Erythroblast (primary cell): ENCODE measurements at regions not wholly inside any gene's neighbourhood (a gene's known extent, or its start where the extent isn't known, plus 50 kb on each side); places are given as distances from the start of the nearest gene placed in this dataset.
A peak's percentile ranks its signal among the peaks of the same experiment; 100 is the strongest.

Experiments used
- DNase-seq, 2 experiments: peaks; one replicate each; lab custom pipeline; 2025; lab: John Stamatoyannopoulos, UW
- GATA1 ChIP-seq: IDR thresholded peaks from 2 replicates; pipeline ENCODE4 v1.6.1; 2011; ENCODE audit warnings: low read depth, mild to moderate bottlenecking, control low read depth, low read length, moderate library complexity
- POLR2A ChIP-seq: IDR thresholded peaks from 2 replicates; pipeline ENCODE4 v1.6.1; 2011; ENCODE audit warnings: mild to moderate bottlenecking, low read length

DNA sequence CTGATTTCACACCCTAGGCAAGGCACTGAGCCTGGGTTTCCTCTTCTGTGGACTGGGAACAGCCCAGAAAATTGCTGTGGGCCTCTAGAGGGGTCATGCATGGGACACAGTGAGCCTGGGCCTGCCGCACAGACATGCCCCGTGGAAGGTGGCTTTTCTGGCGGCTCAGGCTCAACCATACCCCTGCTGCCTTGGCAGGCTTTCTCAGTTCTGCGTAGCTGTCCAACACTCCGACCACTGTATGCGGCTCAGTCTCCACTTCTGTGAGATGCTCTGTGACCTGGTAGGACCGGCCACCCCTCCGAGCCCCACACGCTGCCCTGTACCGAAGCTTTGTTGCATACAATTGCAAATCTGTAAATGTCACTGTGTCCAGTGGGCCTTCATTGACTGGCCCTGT, 126.3 kb downstream of the UQCRFS1 start:
- TF ChIP-seq GATA1 (no peak), POLR2A (no peak)

DNA sequence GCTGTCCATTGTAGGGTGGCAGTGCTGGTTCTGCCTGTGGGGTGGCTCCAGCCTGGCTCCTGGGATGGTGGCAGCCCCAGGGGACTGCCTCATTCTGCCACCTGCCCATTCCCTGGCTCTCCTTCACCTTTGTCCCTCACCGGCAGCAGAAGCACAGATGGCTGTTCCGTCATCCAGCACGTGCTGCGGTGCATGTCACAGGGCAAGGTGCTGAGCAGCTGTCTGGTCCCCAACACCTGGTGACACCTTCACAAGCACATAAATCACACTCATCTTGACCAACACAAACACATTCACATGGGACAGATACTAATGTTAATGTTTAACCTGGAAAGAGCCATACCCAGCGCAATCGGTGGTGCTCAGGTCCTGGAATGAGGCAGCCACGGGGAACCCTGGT, 126.8 kb downstream of the UQCRFS1 start:
- DNase-seq, result no peak
- no peak for TF ChIP-seq POLR2A
- no peak for TF ChIP-seq GATA1

More for the DNA sequence above, 126.3 kb downstream of the UQCRFS1 start:
- no peak for DNase-seq

DNA sequence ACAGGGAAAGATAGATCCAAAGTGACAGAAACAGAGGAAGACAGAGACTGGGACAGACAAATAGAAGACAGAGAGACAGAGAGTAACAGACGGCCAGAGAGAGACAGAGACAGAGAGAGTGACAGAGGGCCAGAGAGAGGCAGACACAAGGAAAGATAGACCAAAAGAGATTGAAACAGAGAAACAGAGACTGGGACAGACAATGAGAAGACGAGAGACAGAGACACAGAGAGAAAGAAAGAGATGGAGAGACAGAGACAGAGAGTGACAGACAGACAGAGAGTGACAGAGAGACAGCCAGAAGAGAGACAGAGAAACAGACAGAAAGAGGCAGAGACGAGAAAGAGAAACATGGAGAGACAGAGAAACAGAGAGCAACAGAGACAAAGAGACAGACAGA, 127.3 kb downstream of the UQCRFS1 start:
- TF ChIP-seq POLR2A (no peak), GATA1 (no peak)
- DNase-seq, result no peak

DNA sequence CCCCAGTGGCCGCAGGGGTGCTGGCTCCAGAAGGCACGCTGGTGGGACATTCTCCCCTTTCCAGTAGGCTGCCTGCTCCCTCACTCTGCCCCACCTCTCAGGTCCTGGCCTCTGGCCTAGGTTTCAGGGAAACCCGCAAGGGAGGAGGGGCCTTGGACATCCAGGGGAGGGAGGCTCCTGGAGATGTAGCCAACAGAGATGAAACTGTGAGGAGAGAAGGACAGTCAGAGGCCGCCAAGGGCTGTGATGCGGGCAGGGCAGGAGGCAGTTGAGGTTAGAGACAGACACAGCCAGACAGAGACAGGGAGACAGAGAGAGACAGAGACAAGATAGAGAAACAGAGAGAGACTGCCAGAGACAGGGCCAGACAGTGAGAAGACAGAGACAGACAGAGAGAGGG, 127.7 kb downstream of the UQCRFS1 start:
- no peak for DNase-seq

DNA sequence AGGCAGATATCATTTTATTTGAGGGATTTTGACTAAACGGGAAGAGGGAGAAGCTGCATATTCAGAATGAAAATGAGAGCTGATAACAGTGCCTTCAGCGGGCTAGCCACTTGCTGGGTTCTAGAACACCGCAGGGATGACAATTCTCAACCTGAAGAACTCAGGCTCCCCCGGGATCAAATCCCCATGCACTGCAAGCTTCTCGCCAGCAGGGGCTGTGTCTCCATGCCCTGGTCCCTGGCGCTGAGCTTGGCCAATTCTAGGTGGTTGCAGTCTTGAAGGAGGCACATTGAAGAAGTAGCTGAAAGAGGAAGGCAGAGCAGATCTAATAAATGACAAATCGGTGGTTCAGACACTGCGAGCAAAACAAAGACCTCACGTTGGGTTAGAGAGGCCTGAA, 128.7 kb downstream of the UQCRFS1 start:
- peak in 1 of 2 experiments; percentile 2 for DNase-seq
- no peak for TF ChIP-seq POLR2A
- TF ChIP-seq GATA1, result no peak

More for the DNA sequence above, 127.7 kb downstream of the UQCRFS1 start:
- no peak for TF ChIP-seq GATA1

DNA sequence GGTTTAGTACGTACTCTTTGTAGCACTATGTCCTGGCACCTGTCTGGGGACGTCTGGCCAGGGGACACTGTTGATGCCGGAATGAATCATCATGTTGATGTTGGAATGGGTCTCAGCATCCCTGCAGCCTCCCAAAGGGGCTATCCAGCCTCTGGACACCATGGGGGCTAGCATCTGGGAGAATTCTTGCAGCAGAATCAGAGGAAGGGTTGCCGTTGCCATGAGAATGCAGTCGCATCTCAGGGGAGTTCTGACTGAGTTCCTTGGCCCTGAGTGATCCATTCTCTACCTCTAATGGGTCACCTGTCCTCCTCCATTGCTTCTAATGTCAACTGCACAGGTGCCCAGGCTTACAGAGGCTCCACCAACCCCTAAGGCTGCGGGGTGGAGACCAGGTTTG, 129.1 kb downstream of the UQCRFS1 start:
- TF ChIP-seq POLR2A, result no peak
- TF ChIP-seq GATA1, result no peak
- DNase-seq, result no peak

DNA sequence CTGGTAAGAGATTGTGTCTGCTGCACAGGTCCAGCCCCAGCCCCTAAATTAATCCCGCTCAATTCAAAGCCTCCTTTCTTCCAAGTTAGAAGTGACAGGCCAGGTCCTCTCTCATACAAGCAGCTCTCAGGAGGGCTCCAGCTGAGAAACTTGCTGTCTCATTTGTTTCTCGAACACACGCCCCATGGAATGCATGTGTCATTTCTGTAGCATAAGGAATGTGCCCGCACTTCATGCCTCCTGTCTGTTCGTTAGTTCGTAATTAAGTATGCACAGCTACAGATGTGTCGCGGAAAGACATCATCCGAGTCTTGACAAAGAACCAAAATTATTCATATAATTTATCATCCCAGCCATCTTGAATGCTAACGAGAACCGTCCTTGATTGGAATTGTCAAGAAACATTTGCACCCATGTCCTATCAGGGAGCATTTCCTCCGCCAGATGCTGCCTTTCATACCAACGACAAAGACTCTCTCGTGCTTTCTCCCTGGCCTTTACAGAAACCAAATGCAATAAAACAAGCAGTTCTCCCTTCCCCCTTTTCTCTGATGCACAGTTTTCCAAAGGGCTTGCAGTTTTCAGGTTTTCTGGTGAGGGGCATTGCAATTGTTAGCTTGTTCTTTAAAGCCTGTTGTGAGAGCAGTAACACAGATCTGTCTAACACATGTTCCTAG, 133.5 kb downstream of the UQCRFS1 start:
- no peak for DNase-seq
- no peak for TF ChIP-seq POLR2A
- TF ChIP-seq GATA1, result no peak

DNA sequence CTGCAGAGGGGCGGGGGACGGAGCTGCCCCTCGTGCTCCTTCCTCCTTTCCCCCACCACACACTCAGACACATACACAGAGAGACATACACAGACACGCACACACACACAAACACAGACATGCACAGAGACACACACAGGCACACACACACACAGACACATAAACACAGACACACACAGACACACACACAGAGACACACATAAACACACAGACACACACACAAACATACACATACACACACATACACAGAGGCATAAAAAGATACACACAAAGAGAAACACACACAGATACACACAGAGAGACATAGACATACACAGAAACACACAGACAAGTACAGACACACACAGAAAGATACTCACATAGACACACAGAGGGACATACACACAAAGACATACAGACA, 136.0 kb downstream of the UQCRFS1 start:
- DNase-seq, result no peak

DNA sequence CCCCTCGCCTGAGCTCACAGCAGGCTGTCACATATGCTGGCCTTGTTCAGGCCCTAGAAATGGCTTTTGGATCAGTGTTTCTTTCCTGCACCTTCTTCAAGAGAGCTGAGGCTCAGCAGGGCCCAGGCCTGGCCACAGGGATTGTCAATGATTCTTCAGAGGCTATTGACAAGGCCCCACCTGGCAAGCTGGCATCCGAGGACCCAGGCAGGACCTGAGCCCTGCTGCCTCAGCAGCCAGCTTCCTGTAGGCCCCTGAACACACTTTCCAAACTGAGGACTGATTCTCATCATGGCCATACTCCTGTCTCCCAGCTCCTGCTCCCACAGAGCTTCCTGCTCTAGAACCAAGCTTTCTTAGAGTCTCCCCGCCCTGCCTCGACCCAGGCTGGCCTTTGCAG, 136.8 kb downstream of the UQCRFS1 start:
- no peak for TF ChIP-seq GATA1
- TF ChIP-seq POLR2A, result no peak
- DNase-seq, result no peak

More for the DNA sequence above, 136.0 kb downstream of the UQCRFS1 start:
- TF ChIP-seq POLR2A (no peak), GATA1 (no peak)

DNA sequence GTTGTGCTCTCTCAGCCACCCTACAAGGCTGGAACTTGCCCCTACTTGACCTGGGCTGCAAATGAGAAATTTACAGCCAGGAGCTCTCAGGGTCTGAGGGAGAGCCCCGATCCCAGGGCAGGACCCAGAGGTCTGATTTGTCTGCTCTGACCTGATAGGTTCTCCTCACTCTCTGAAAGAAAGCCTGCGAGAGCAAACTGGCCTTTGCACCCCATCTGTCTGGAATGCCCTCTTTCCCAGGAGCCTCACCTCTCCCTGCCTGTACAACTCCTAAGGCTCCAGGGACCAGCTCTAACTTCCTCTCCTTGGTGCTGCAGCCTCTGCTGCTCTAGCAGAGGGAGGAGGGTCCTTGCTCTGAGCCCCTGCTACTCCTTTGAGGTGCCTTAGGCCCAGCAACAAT, 137.8 kb downstream of the UQCRFS1 start:
- TF ChIP-seq POLR2A, result no peak
- no peak for TF ChIP-seq GATA1
- no peak for DNase-seq

DNA sequence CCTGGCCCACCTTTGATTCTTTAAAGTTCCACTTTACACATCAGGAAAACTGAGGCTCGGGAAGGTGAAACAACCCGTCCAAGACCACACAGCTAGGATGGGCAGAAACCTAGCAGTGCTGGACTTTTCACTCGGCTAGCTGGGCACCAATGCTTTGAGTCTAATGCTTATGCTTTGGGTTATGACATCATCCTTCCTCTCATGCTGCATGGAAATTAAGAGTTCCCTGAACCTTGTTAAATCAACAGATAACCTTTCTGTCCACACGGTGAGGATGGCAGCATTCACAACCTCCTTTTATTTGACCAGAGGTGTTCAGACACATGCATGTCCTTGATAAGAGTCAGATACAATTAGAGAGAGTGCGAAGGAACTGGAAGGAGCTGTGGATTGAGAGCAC, 138.4 kb downstream of the UQCRFS1 start:
- TF ChIP-seq POLR2A, result no peak
- no peak for TF ChIP-seq GATA1
- no peak for DNase-seq

DNA sequence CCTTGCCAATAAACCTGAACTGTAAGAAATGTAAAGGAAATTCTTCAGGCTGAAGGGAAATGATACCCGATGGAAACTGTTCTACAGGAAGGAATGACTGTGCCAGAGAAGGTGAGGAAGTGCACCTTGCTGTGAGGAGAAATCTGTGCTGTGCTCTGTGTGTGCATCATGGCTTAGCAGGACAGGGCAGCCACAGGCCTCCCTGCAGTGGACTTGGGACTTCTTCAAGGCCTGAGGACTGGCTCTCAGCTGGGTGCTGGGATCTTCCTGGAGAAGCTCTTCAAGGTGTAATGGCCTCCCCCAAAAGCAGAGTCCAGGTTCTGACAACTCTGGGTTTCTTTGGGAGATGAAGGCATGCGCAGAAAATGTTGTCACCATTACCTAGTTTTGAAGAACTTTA, 145.1 kb downstream of the UQCRFS1 start:
- TF ChIP-seq GATA1 (no peak), POLR2A (no peak)
- no peak for DNase-seq

DNA sequence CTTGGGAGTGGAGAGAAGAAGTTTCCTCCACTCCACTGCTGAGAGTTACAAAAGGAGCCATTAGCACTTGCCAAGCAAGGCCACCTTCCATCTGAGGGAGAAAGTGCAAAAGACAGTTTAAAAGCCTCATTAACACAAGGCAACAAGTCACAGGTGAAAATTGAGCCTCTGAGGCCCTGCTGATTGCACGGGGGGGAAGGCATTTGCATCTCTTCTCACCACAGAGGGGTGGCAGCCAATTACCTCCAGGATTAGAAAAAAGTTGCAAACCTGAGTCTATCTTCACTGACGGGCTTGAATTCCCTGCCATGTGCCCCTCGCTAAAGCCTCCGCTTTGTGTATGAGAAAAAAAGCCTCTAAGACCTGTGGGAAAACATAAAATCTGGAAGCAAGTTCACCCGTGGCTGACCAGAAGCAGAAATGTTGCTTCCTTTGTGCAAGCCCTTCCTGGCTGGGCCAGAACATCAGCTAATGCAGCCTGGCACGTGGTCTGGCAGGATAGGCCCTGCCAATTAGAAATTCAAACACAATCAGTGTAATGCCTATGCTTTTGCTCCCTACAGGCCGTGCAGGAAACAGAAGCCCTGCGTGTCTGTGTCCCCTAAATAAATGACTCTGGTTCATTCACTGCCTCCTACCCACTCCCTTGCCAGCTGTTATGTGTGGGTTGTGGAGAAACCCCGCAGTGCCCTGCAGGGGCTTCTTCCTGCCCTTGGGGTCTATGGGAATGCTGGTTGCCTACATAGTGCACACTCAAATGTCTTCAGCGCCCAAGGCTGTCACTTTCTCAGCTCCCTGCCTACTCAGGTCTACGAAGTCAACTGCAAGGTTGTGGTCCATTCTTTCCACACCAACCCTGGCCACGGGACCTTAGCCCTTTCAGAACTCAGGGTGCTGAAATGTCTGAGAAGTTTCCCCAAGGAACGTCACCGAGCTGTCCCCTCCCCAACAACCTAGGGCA, 150.2 kb downstream of the UQCRFS1 start:
- TF ChIP-seq GATA1 (no peak), POLR2A (no peak)
- no peak for DNase-seq

DNA sequence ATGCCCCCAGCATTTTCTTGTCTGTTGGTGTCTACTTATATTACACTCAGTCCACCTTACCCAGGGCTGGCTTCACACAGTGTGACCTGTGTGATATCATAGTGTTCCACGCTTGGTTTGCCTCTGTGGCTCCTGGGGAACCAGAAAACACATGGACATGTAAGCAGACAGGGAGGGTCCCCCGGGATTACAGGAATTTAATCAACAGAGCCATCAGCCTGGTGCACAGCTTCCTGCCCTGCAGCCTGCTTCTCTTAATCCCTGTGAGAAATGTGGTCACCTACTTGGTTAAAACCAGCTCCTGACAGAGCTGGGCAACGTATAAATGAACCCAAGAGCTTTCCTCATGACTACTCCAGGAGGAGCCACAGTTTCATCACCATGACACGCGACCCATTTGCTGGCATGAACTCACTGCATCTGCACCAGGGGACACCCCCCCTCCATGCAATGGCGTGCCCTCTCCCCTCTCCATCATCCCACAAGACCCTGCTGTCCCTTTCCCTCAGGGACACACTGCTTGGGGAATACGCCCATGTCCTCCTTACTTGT, 152.1 kb downstream of the UQCRFS1 start:
- no peak for DNase-seq
- TF ChIP-seq GATA1, result no peak
- no peak for TF ChIP-seq POLR2A
